ENCODE measurements at regions not wholly inside any gene's neighbourhood (a gene's known extent, or its start where the extent isn't known, plus 50 kb on each side); places are given as distances from the start of the nearest gene placed in this dataset.

DNA sequence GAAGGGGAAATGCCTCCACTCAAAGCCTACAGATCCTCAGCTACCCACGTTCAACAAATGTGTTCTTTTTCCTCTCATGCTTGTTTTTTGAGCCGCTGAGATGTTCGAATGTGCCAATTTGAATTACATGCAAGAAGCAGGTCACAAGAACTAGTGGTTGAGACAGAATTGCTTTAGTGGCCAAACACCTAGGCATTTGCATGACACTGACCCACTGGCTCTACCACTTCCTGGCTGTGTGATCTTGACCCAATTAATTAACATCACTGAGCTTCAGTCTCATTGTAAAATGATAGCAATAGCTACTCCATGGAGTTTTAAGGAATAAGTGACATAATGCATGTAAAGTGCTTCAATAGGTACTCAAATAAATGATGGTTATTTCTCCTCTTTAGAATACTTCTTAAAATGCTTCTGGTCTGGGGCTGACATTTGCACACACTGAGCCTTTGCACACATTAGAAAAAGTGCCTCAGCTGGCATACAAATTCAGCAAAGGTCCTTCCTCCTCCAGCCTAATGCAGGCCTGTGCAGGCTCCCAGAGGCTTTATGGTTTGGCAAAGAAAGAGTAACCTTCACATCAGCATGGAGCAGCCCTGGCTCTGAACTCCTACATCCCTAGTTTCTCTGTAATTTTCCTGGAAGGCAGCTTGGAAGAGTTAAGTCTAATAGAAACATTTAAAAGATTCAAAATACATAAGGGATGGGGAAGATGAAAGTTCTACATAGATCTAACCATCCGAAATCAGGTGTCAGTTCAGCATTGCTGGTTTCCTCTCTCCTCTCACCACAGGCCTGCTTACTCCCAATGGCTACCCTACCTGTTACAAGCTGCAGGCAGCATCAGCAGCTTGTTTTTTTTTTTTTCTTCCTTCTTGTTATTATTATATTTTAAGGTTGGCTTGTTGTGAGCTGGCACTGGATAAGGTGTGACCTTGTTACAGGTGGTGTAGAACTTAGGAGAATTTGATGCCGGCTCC is 107.4 kb downstream of the TBX19 start:
- peaks cover 0 to 6% of the 10 kb centered on the region in 2 experiments for H3K27me3 ChIP-seq (replicated peaks in 1 of 2; ENCODE audit: control insufficient read depth in 2 of 2, extremely low read depth in 1 of 2, insufficient read depth in 2 of 2, low read length in 1 of 2)
- peak overlapping the region; percentile 61 for H3K27ac ChIP-seq (ENCODE audit: low read length)
- peaks cover 0 to 30% of the 10 kb centered on the region in 2 experiments for H3K4me1 ChIP-seq (ENCODE audit: control insufficient read depth in 1 of 2, extremely low read depth in 1 of 2, insufficient read depth in 2 of 2, low read length in 2 of 2)
- WGBS (ENCODE audit: insufficient coverage): 73% methylated on average over 2 of the region's 5 CpGs
- no peaks in the 10 kb centered on the region for H3K9me3 Mint-ChIP-seq
- H3K27ac Mint-ChIP-seq: peak overlapping the region in 1 of 2 donors; percentile 70
- peaks cover 29 to 38% (median 30%) of the 10 kb centered on the region in 3 donors for H3K4me1 Mint-ChIP-seq
- no peak overlapping the region for H3K4me3 ChIP-seq (ENCODE audit: control insufficient read depth in 1 of 2, extremely low read depth in 1 of 2, low read length in 1 of 2)
- H3K36me3 Mint-ChIP-seq: no peaks in the 10 kb centered on the region
- no peaks in the 10 kb centered on the region for H3K9me3 ChIP-seq
- H3K36me3 ChIP-seq (ENCODE audit: control insufficient read depth in 2 of 2, extremely low read depth in 1 of 2, insufficient read depth in 1 of 2, low read length in 1 of 2): no peaks in the 10 kb centered on the region
- ChIA-PET POLR2A (interaction anchor here (0.5 to 1.1 kb wide), 5 partner anchors 32 to 1022 kb away, joined by 3 read pairs; no protein-coding TSS in a partner anchor), CTCF (interaction anchor here (0.6 to 1.5 kb wide), 6 partner anchors 20 to 45 kb away, joined by 3 to 8 read pairs (median 4); no protein-coding TSS in a partner anchor)
- peaks cover 5 to 12% of the 10 kb centered on the region in 2 donors for H3K27me3 Mint-ChIP-seq
- peak overlapping the region in 1 of 3 donors; percentile 64 for H3K4me3 Mint-ChIP-seq
- DNase-seq (no peak), ATAC-seq (replicated peaks in 1 of 4) (peak in 3 of 4 experiments; percentile 26 to 73 (median 48))

DNA sequence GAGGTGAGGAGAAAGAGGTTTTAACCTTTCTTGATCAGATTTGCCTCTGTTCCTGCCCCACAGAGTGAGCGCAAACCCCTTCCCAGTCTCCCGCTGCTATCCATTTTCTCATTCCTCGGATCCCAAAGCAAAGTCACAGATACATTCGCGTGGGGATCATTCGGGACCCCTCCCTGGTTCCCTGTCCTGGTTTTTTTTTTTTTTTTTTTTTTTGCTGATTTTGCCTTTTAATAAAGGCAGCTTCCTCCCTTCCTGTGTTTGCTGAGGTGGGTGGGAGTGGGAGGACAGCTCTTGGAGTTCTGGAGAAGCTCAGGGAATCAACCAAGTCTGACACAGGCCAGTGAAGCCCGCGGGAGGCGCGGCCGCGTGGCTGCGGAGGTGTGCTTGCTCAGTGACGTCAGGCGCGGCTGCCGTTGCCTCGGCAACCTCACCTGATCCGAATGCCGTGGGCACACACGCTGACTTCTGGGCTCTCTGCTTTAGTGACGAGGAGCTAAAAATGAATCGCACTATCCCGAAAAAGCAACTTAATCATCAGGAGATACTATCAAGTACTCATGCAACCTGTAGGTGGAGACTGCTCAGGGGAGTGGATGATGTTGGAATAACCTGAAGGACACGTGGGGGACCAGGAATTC is 106.4 kb downstream of the TBX19 start:
- Histone ChIP-seq H3K27me3 (replicated peaks in 1 of 2; ENCODE audit: control insufficient read depth in 2 of 2, extremely low read depth in 1 of 2, insufficient read depth in 2 of 2, low read length in 1 of 2) (peaks cover 0 to 6% of the 10 kb centered on the region in 2 experiments), H3K9me3 (no peaks in the 10 kb centered on the region), H3K27ac (ENCODE audit: low read length) (peak overlapping the region; percentile 61), H3K4me1 (ENCODE audit: control insufficient read depth in 1 of 2, extremely low read depth in 1 of 2, insufficient read depth in 2 of 2, low read length in 2 of 2) (peaks cover 0 to 20% of the 10 kb centered on the region in 2 experiments), H3K4me3 (ENCODE audit: control insufficient read depth in 1 of 2, extremely low read depth in 1 of 2, low read length in 1 of 2) (peak overlapping the region in 1 of 2 donors; percentile 2), H3K36me3 (ENCODE audit: control insufficient read depth in 2 of 2, extremely low read depth in 1 of 2, insufficient read depth in 1 of 2, low read length in 1 of 2) (no peaks in the 10 kb centered on the region)
- peak; percentile 26 to 83 (median 74) for DNase-seq
- CTCF ChIA-PET: interaction anchor here (0.6 to 1.5 kb wide), 7 partner anchors 14 to 235 kb away, joined by 3 to 8 read pairs (median 3); no protein-coding TSS in a partner anchor
- POLR2A ChIA-PET: interaction anchor here in 1 of 2 donors (0.6 to 1.1 kb wide), 3 partner anchors 52 to 452 kb away, joined by 3 to 7 read pairs (median 3); no protein-coding TSS in a partner anchor
- peak overlapping the region; percentile 5 to 76 for H3K27ac Mint-ChIP-seq
- H3K4me1 Mint-ChIP-seq: peaks cover 20 to 30% (median 22%) of the 10 kb centered on the region in 3 donors
- H3K9me3 Mint-ChIP-seq: no peaks in the 10 kb centered on the region
- peak; percentile 75 to 100 (median 88) for ATAC-seq (replicated peaks in 1 of 4)
- peaks cover 5% of the 10 kb centered on the region in 2 donors for H3K27me3 Mint-ChIP-seq
- H3K4me3 Mint-ChIP-seq: peak overlapping the region; percentile 54 to 64 (median 55)
- H3K36me3 Mint-ChIP-seq: no peaks in the 10 kb centered on the region
- 44% methylated on average over 13 of the region's 25 CpGs for WGBS (ENCODE audit: insufficient coverage)

DNA sequence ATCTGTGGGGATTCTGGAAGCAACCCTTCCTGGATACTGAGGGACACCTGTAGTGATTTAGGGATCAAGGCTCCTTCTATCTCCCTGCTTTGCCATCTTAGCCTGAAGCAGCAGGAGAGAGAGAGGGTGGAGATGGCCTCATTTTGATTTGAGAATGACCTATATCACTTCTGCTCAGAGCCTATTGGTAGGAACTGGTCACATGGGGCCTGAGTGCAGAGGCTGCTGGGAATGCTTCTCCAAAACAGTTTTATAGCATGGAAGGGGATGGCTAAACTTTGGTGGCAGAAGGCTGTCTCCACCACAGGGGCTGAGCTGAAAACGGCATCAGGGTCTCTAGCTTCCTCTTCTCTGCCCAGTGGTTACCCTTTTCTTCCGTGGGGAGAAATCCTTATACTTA is 105.8 kb downstream of the TBX19 start:
- H3K36me3 ChIP-seq (ENCODE audit: control insufficient read depth in 2 of 2, extremely low read depth in 1 of 2, insufficient read depth in 1 of 2, low read length in 1 of 2): no peaks in the 10 kb centered on the region
- H3K4me3 Mint-ChIP-seq: no peak overlapping the region
- no peak overlapping the region for H3K4me3 ChIP-seq (ENCODE audit: control insufficient read depth in 1 of 2, extremely low read depth in 1 of 2, low read length in 1 of 2)
- no peaks in the 10 kb centered on the region for H3K36me3 Mint-ChIP-seq
- POLR2A ChIA-PET: no interaction called here
- CTCF ChIA-PET: interaction anchor here in 1 of 2 donors (1.2 to 1.5 kb wide), 2 partner anchors 34 to 44 kb away, joined by 3 to 8 read pairs; no protein-coding TSS in a partner anchor
- no peak overlapping the region for H3K27ac Mint-ChIP-seq
- peaks cover 0 to 16% of the 10 kb centered on the region in 2 experiments for H3K4me1 ChIP-seq (ENCODE audit: control insufficient read depth in 1 of 2, extremely low read depth in 1 of 2, insufficient read depth in 2 of 2, low read length in 2 of 2)
- peak overlapping the region; percentile 19 for H3K27ac ChIP-seq (ENCODE audit: low read length)
- peaks cover 15 to 25% (median 21%) of the 10 kb centered on the region in 3 donors for H3K4me1 Mint-ChIP-seq
- no peaks in the 10 kb centered on the region for H3K9me3 ChIP-seq
- H3K9me3 Mint-ChIP-seq: no peaks in the 10 kb centered on the region
- H3K27me3 Mint-ChIP-seq: peaks cover 4 to 5% of the 10 kb centered on the region in 2 donors
- no peak for DNase-seq
- ATAC-seq (replicated peaks in 1 of 4): no peak
- no CpG with 5 or more reads among the region's 2 CpGs for WGBS (ENCODE audit: insufficient coverage)
- H3K27me3 ChIP-seq (replicated peaks in 1 of 2; ENCODE audit: control insufficient read depth in 2 of 2, extremely low read depth in 1 of 2, insufficient read depth in 2 of 2, low read length in 1 of 2): peaks cover 0 to 6% of the 10 kb centered on the region in 2 experiments

DNA sequence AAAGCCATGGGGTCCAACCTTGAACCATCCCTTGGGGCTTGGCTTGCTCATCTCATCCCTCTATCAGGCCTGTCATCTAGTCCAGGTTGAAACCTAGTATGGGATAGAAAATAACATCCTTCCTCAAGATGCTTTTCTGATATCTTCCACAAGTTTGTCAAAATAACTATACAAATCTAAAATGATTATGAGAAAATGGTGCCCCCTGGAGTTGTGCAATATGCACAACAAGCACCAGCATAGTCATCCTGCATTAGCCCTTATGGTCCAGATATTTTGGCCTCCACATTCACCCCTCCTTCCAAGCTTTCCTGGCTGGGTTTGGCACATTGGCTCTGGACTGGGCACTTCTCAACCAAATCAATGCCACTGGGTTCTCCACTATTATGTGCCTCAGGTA is 101.2 kb downstream of the TBX19 start:
- peaks cover under 1 to 2% (median 1%) of the 10 kb centered on the region in 3 donors for H3K4me1 Mint-ChIP-seq
- Histone ChIP-seq H3K27me3 (replicated peaks in 1 of 2; ENCODE audit: control insufficient read depth in 2 of 2, extremely low read depth in 1 of 2, insufficient read depth in 2 of 2, low read length in 1 of 2) (peaks cover 0 to 4% of the 10 kb centered on the region in 2 experiments), H3K4me1 (ENCODE audit: control insufficient read depth in 1 of 2, extremely low read depth in 1 of 2, insufficient read depth in 2 of 2, low read length in 2 of 2) (peaks cover 0 to 3% of the 10 kb centered on the region in 2 experiments), H3K9me3 (no peaks in the 10 kb centered on the region), H3K27ac (ENCODE audit: low read length) (no peak overlapping the region), H3K36me3 (ENCODE audit: control insufficient read depth in 2 of 2, extremely low read depth in 1 of 2, insufficient read depth in 1 of 2, low read length in 1 of 2) (no peaks in the 10 kb centered on the region), H3K4me3 (ENCODE audit: control insufficient read depth in 1 of 2, extremely low read depth in 1 of 2, low read length in 1 of 2) (no peak overlapping the region)
- no peak for DNase-seq
- ChIA-PET CTCF (no interaction called here), POLR2A (no interaction called here)
- no peak overlapping the region for H3K4me3 Mint-ChIP-seq
- ATAC-seq (replicated peaks in 1 of 4): no peak
- no peaks in the 10 kb centered on the region for H3K36me3 Mint-ChIP-seq
- no peak overlapping the region for H3K27ac Mint-ChIP-seq
- H3K9me3 Mint-ChIP-seq: no peaks in the 10 kb centered on the region
- no peaks in the 10 kb centered on the region for H3K27me3 Mint-ChIP-seq

DNA sequence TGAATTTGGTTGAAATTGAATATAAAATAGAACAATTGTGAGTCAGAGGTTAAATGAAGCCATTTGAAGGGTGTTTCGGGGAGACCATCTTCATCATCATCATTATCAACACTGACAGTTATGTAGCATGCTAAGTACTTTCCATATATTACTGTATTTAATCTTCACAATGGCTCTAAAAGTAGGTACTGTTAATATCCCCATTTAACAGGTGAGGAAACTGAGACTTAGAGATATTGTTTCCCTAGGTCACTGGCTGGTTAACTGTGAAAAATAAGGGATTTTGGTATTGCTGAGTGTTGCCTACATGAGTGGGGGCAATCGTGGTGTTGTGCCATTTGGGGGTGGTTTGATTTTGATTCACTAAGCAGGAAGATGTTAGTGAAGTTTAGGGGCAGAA is 100.3 kb downstream of the TBX19 start:
- Mint-ChIP-seq H3K9me3 (no peaks in the 10 kb centered on the region), H3K27me3 (no peaks in the 10 kb centered on the region), H3K4me1 (no peaks in the 10 kb centered on the region), H3K4me3 (no peak overlapping the region), H3K36me3 (no peaks in the 10 kb centered on the region), H3K27ac (no peak overlapping the region)
- CTCF ChIA-PET: no interaction called here
- H3K27ac ChIP-seq (ENCODE audit: low read length): no peak overlapping the region
- DNase-seq (no peak), ATAC-seq (replicated peaks in 1 of 4) (no peak)
- no peaks in the 10 kb centered on the region for H3K9me3 ChIP-seq
- no peak overlapping the region for H3K4me3 ChIP-seq (ENCODE audit: control insufficient read depth in 1 of 2, extremely low read depth in 1 of 2, low read length in 1 of 2)
- H3K4me1 ChIP-seq (ENCODE audit: control insufficient read depth in 1 of 2, extremely low read depth in 1 of 2, insufficient read depth in 2 of 2, low read length in 2 of 2): no peaks in the 10 kb centered on the region
- H3K27me3 ChIP-seq (replicated peaks in 1 of 2; ENCODE audit: control insufficient read depth in 2 of 2, extremely low read depth in 1 of 2, insufficient read depth in 2 of 2, low read length in 1 of 2): no peaks in the 10 kb centered on the region
- H3K36me3 ChIP-seq (ENCODE audit: control insufficient read depth in 2 of 2, extremely low read depth in 1 of 2, insufficient read depth in 1 of 2, low read length in 1 of 2): no peaks in the 10 kb centered on the region
- 69% methylated on average over 1 of the region's 2 CpGs for WGBS (ENCODE audit: insufficient coverage)
- POLR2A ChIA-PET: no interaction called here

DNA sequence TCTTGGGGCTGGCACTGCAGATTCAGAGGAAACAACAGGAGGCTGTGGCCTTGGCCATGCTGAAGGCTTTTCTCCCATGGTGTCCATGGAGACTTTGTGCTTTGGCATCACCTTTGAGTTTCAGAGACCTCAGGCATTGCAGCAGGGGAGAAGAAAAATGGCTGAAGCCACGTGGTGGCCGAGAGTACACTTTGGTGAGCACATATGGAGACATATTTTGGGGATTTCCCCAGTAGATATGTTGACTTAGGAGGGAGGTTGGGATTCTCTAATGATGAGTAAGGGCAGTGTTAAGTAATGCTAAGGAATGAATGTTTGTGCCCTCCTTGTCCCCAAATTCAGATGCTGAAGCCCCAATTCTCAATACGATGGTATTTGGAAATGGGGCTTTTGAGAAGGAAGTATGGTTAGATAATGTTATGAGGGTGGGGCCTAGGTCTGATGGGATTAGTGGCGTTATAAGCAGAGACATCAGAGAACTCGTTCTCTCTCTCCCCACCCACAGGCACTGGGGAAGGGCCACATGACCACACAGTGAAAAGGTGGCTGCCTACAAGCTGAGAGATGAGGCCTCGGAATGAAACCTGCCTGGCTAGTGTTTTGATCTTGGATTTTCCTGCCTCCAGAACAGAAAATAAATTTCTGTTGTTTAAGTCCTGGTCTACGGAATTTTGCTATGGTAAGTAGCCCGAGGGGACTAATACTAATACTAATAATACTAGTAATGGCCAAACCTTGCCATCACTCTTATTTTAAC is 98.6 kb downstream of the TBX19 start:
- POLR2A ChIA-PET: no interaction called here
- 92% methylated on average over 3 of the region's 8 CpGs for WGBS (ENCODE audit: insufficient coverage)
- no peaks in the 10 kb centered on the region for H3K9me3 Mint-ChIP-seq

More for the DNA sequence above, 98.6 kb downstream of the TBX19 start:
- H3K27me3 Mint-ChIP-seq: no peaks in the 10 kb centered on the region
- Histone ChIP-seq H3K36me3 (ENCODE audit: control insufficient read depth in 2 of 2, extremely low read depth in 1 of 2, insufficient read depth in 1 of 2, low read length in 1 of 2) (no peaks in the 10 kb centered on the region), H3K27me3 (replicated peaks in 1 of 2; ENCODE audit: control insufficient read depth in 2 of 2, extremely low read depth in 1 of 2, insufficient read depth in 2 of 2, low read length in 1 of 2) (no peaks in the 10 kb centered on the region), H3K9me3 (no peaks in the 10 kb centered on the region), H3K4me3 (ENCODE audit: control insufficient read depth in 1 of 2, extremely low read depth in 1 of 2, low read length in 1 of 2) (no peak overlapping the region), H3K4me1 (ENCODE audit: control insufficient read depth in 1 of 2, extremely low read depth in 1 of 2, insufficient read depth in 2 of 2, low read length in 2 of 2) (no peaks in the 10 kb centered on the region), H3K27ac (ENCODE audit: low read length) (no peak overlapping the region)
- DNase-seq (no peak), ATAC-seq (replicated peaks in 1 of 4) (no peak)
- H3K4me3 Mint-ChIP-seq: no peak overlapping the region
- H3K36me3 Mint-ChIP-seq: no peaks in the 10 kb centered on the region
- no peaks in the 10 kb centered on the region for H3K4me1 Mint-ChIP-seq
- CTCF ChIA-PET: no interaction called here
- H3K27ac Mint-ChIP-seq: no peak overlapping the region

Data from T-cell (primary cell).